MM.1S (cell line): ENCODE measurements at regions not wholly inside any gene's neighbourhood (a gene's known extent, or its start where the extent isn't known, plus 50 kb on each side); places are given as distances from the start of the nearest gene placed in this dataset.

Experiments used
- DNase-seq: peaks from one replicate; pipeline ENCODE4 v3.0.0-alpha.2; 2015
- H2AFZ ChIP-seq: fragments of 300-600 bp; sonication (generic); 2 replicates; pipeline ENCODE4 v1.6.0; 2016; ENCODE audit warnings: antibody characterized with exemption, low read length
- H3F3A ChIP-seq: fragments of 300-600 bp; sonication (generic); 2 replicates; pipeline ENCODE4 v1.6.1; 2016; ENCODE audit warnings: mild to moderate bottlenecking, antibody characterized with exemption, low read length, moderate library complexity, mixed read lengths; ENCODE audit not compliant: insufficient read depth
- H3K27ac ChIP-seq: fragments of 300-600 bp; sonication (generic); 2 replicates; pipeline ENCODE4 v1.5.1; 2016; ENCODE audit warnings: mild to moderate bottlenecking, low read length
- H3K27me3 ChIP-seq: fragments of 300-600 bp; sonication (generic); replicated peaks from 2 replicates; pipeline ENCODE4 v1.6.0; 2016; ENCODE audit warnings: low read length; ENCODE audit not compliant: insufficient read depth
- H3K36me3 ChIP-seq: fragments of 300-600 bp; sonication (generic); replicated peaks from 2 replicates; pipeline ENCODE4 v1.6.1; 2016; ENCODE audit warnings: mild to moderate bottlenecking, low read length, mixed read lengths; ENCODE audit not compliant: insufficient read depth
- H3K4me1 ChIP-seq: fragments of 300-600 bp; sonication (generic); 2 replicates; pipeline ENCODE4 v1.6.1; 2016; ENCODE audit warnings: low read length, mixed read lengths
- H3K4me2 ChIP-seq: fragments of 300-600 bp; sonication (generic); 2 replicates; pipeline ENCODE4 v1.6.0; 2016; ENCODE audit warnings: low read depth, low read length
- H3K4me3 ChIP-seq: fragments of 300-600 bp; sonication (generic); 2 replicates; pipeline ENCODE4 v1.5.1; 2016; ENCODE audit warnings: low read length, mixed read lengths
- H3K79me2 ChIP-seq: fragments of 300-600 bp; sonication (generic); 2 replicates; pipeline ENCODE4 v1.6.1; 2016; ENCODE audit warnings: mixed run types, low read length, mixed read lengths
- H3K9ac ChIP-seq: fragments of 300-600 bp; sonication (generic); 2 replicates; pipeline ENCODE4 v1.6.1; 2016; ENCODE audit warnings: low read length, mixed read lengths
- H3K9me2 ChIP-seq: fragments of 300-600 bp; sonication (generic); replicated peaks from 2 replicates; pipeline ENCODE4 v1.6.1; 2016; ENCODE audit warnings: mild to moderate bottlenecking, low read length, mixed read lengths; ENCODE audit not compliant: insufficient read depth
- H3K9me3 ChIP-seq: fragments of 300-600 bp; sonication (generic); replicated peaks from 2 replicates; pipeline ENCODE4 v1.6.1; 2016; ENCODE audit warnings: mild to moderate bottlenecking, low read length, mixed read lengths; ENCODE audit not compliant: insufficient read depth
- H4K20me1 ChIP-seq: fragments of 300-600 bp; sonication (generic); 2 replicates; pipeline ENCODE4 v1.6.1; 2016; ENCODE audit warnings: mild to moderate bottlenecking, low read length, moderate library complexity, mixed read lengths; ENCODE audit not compliant: insufficient read depth
- EZH2 ChIP-seq: fragments of 300-600 bp; sonication (generic); optimal IDR thresholded peaks from 2 replicates; pipeline ENCODE3; 2017; ENCODE audit warnings: low read depth, mild to moderate bottlenecking, antibody characterized with exemption, low read length, mixed read lengths
- EZH2phosphoT487 ChIP-seq: fragments of 300-600 bp; sonication (generic); IDR thresholded peaks from 2 replicates; pipeline ENCODE4 v1.6.1; 2018; ENCODE audit warnings: antibody characterized with exemption, low read length
- TF ChIP-seq, protein P1 (sequence below): fragments of 300-600 bp; sonication (generic); IDR thresholded peaks from 2 replicates; pipeline ENCODE4 v1.5.1; 2016; ENCODE audit warnings: antibody characterized with exemption, low read length, mixed read lengths

DNA sequence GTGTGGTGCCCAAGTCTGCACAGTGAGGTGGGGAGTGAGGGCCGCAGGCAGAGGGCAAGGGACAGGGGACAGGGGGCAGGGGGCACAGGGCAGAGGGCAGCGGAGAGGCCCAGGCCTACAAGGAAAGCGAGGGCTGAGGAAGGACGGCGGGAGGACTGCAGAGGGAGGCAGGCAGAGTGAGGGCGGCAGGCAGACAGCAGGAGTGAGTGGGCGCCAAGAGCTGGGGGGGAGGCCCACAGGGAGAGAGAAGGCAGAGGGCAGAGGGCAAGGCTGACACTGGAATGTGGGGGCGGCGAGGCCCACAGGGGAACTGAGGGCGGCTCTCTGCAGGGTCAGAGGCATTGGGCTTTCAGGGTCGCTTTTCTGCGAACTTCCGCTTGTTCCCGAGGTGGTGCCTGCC, 267.8 kb upstream of the NDN start:
- no peak for DNase-seq
- Histone ChIP-seq H3K4me2 (no peak overlapping the region), H3K27me3 (no peaks in the 10 kb centered on the region), H3K9me2 (no peaks in the 10 kb centered on the region), H2AFZ (no peak overlapping the region), H3K36me3 (no peaks in the 10 kb centered on the region), H3K9ac (no peak overlapping the region), H3F3A (no peaks in the 10 kb centered on the region), H3K79me2 (no peaks in the 10 kb centered on the region), H3K4me3 (no peak overlapping the region), H4K20me1 (no peaks in the 10 kb centered on the region), H3K4me1 (no peaks in the 10 kb centered on the region), H3K9me3 (no peaks in the 10 kb centered on the region), H3K27ac (no peak overlapping the region)
- TF ChIP-seq EZH2phosphoT487 (no peak), EZH2 (no peak)
- TF ChIP-seq, protein P1, sequence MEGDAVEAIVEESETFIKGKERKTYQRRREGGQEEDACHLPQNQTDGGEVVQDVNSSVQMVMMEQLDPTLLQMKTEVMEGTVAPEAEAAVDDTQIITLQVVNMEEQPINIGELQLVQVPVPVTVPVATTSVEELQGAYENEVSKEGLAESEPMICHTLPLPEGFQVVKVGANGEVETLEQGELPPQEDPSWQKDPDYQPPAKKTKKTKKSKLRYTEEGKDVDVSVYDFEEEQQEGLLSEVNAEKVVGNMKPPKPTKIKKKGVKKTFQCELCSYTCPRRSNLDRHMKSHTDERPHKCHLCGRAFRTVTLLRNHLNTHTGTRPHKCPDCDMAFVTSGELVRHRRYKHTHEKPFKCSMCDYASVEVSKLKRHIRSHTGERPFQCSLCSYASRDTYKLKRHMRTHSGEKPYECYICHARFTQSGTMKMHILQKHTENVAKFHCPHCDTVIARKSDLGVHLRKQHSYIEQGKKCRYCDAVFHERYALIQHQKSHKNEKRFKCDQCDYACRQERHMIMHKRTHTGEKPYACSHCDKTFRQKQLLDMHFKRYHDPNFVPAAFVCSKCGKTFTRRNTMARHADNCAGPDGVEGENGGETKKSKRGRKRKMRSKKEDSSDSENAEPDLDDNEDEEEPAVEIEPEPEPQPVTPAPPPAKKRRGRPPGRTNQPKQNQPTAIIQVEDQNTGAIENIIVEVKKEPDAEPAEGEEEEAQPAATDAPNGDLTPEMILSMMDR = no peak

DNA sequence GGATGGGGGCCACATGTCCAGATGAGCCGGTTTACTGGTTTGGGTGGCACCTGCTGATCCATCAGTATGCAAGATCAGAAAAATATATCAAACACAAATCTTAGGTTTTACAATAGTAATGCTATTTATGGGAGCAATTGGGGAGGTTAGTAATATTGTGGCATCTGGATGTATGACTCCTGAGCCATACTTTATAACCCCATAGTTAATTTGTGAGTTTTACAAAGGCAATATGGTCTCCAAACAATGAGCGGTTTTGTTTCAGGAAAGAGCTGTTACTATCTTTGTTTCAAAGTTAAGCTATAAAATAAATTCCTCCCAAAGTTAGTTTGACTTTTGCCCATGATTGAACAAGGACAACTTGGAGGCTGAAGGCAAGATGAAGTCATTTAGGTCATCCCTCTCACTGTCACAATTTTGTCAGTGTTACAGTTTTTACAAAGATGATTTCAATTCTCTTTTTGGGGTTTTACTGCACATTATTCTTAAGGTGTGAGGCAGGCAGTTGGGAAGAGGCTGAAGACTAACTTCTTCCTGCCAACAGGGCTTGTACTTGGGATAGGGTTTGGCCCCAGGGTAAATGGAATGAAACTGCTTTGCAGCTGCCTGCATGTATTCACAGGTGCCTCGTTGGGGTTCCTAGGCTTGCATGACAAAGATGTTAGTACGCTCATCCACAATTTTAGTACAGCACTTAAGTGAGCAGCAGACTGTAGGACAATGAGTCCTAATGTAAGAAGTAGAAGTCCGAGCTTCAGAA, 296.6 kb upstream of the NDN start:
- Histone ChIP-seq H3K9me3 (no peaks in the 10 kb centered on the region), H3K27ac (no peak overlapping the region), H3F3A (no peaks in the 10 kb centered on the region), H3K36me3 (no peaks in the 10 kb centered on the region), H3K4me1 (no peaks in the 10 kb centered on the region), H4K20me1 (no peaks in the 10 kb centered on the region), H3K79me2 (no peaks in the 10 kb centered on the region), H2AFZ (no peak overlapping the region), H3K27me3 (no peaks in the 10 kb centered on the region), H3K9ac (no peak overlapping the region), H3K4me3 (no peak overlapping the region), H3K4me2 (no peak overlapping the region), H3K9me2 (no peaks in the 10 kb centered on the region)
- TF ChIP-seq EZH2phosphoT487 = no peak
- TF ChIP-seq, protein P1 = no peak
- TF ChIP-seq EZH2 = no peak
- no peak for DNase-seq

DNA sequence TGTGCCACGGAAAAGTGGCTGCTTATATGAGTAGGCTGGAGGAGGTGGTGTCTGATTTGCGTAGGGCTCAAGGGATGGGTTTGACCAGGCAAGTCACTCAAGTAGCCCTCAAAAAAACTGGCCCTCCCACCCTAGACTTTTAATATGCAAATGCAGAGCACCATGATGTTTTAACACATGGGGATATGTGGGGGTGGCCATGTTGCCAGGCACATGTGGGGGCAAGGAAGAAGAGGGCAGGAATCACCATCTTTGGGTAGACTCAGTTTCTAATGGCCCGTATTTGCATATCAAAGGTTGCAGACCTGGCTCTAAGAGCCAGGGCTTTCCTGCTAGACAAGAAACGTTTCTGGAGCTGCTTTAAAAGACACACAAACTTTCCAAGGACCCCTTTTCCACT, 307.2 kb upstream of the NDN start:
- Histone ChIP-seq H3K4me2 (no peak overlapping the region), H3K27me3 (no peaks in the 10 kb centered on the region), H3K4me1 (no peaks in the 10 kb centered on the region), H2AFZ (no peak overlapping the region), H3K9ac (no peak overlapping the region), H3K9me2 (no peaks in the 10 kb centered on the region), H3K4me3 (no peak overlapping the region), H3K9me3 (no peaks in the 10 kb centered on the region), H4K20me1 (no peaks in the 10 kb centered on the region), H3F3A (no peaks in the 10 kb centered on the region), H3K79me2 (no peaks in the 10 kb centered on the region), H3K36me3 (no peaks in the 10 kb centered on the region), H3K27ac (no peak overlapping the region)
- TF ChIP-seq EZH2 (no peak), EZH2phosphoT487 (no peak)
- TF ChIP-seq, protein P1 = no peak
- DNase-seq = no peak
